Astrocyte (in vitro differentiated cells and primary cell): ENCODE measurements at regions not wholly inside any gene's neighbourhood (a gene's known extent, or its start where the extent isn't known, plus 50 kb on each side); places are given as distances from the start of the nearest gene placed in this dataset.

Source experiments
- EZH2 ChIP-seq: IDR thresholded peaks from 2 replicates; pipeline ENCODE4 v1.6.1; 2012; ENCODE audit warnings: mild to moderate bottlenecking, low read length, inconsistent platforms; ENCODE audit not compliant: insufficient read depth
- TF ChIP-seq, protein P1 (sequence below): IDR thresholded peaks from 2 replicates; pipeline ENCODE4 v1.5.1; 2011; ENCODE audit warnings: low read depth, mild to moderate bottlenecking, inconsistent platforms, low read length, moderate library complexity; ENCODE audit not compliant: insufficient read depth

GRCh38 chr21:17295997-17296396 is 216.8 kb upstream of the CXADR start:
- TF ChIP-seq, protein P1, sequence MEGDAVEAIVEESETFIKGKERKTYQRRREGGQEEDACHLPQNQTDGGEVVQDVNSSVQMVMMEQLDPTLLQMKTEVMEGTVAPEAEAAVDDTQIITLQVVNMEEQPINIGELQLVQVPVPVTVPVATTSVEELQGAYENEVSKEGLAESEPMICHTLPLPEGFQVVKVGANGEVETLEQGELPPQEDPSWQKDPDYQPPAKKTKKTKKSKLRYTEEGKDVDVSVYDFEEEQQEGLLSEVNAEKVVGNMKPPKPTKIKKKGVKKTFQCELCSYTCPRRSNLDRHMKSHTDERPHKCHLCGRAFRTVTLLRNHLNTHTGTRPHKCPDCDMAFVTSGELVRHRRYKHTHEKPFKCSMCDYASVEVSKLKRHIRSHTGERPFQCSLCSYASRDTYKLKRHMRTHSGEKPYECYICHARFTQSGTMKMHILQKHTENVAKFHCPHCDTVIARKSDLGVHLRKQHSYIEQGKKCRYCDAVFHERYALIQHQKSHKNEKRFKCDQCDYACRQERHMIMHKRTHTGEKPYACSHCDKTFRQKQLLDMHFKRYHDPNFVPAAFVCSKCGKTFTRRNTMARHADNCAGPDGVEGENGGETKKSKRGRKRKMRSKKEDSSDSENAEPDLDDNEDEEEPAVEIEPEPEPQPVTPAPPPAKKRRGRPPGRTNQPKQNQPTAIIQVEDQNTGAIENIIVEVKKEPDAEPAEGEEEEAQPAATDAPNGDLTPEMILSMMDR, result no peak
- TF ChIP-seq EZH2, result no peak
